Stimulated activated naive CD8-positive, alpha-beta T cell treated with anti-CD3 and anti-CD28 coated beads, Interleukin-15, amount 100 ng/mL, for 72 hours (primary cell): ENCODE measurements at regions not wholly inside any gene's neighbourhood (a gene's known extent, or its start where the extent isn't known, plus 50 kb on each side); places are given as distances from the start of the nearest gene placed in this dataset.

ENCODE experiments used
- ATAC-seq: fragments of 150-1000 bp; cut with Tn5 transposase; 2 replicates; pipeline ENCODE4 v1.10.0; 2021; ENCODE audit warnings: mild to moderate bottlenecking, moderate library complexity
- DNase-seq, 2 donors: peaks; one replicate each; pipeline ENCODE4 v3.0.0; 2021 to 2022
- H3K27ac Mint-ChIP-seq, 2 donors: one replicate each; pipeline ENCODE4 v1.8.0; 2022; ENCODE audit warnings: mild to moderate bottlenecking in 2 of 2, mixed read lengths in 2 of 2, moderate library complexity in 2 of 2
- H3K27me3 Mint-ChIP-seq: one replicate; pipeline ENCODE4 v1.8.0; 2022; ENCODE audit warnings: mixed read lengths
- H3K4me1 Mint-ChIP-seq: one replicate; pipeline ENCODE4 v1.8.0; 2022; ENCODE audit warnings: mild to moderate bottlenecking, mixed read lengths
- H3K4me3 Mint-ChIP-seq, 2 donors: one replicate each; pipeline ENCODE4 v1.8.0; 2022; ENCODE audit warnings: mild to moderate bottlenecking in 2 of 2, mixed read lengths in 2 of 2, moderate library complexity in 1 of 2
- H3K9me3 Mint-ChIP-seq, 2 donors: one replicate each; pipeline ENCODE4 v1.8.0; 2022; ENCODE audit warnings: mixed read lengths in 2 of 2

- Mint-ChIP-seq H3K9me3 (no peaks in the 10 kb centered on the region), H3K27me3 (peaks cover 5% of the 10 kb centered on the region), H3K4me1 (peaks cover 50% of the 10 kb centered on the region), H3K27ac (no peak overlapping the region), H3K4me3 (no peak overlapping the region)
- no peak for DNase-seq
- ATAC-seq, result no peak
Measured at GRCh38 chr1:38555594-38555993, 304.0 kb downstream of the RRAGC start.

- DNase-seq (no peak), ATAC-seq (no peak)
- H3K4me3 Mint-ChIP-seq, result no peak overlapping the region
- H3K9me3 Mint-ChIP-seq, result no peaks in the 10 kb centered on the region
- peak overlapping the region in 1 of 2 donors; percentile 41 for H3K27ac Mint-ChIP-seq
- peaks cover 45% of the 10 kb centered on the region for H3K4me1 Mint-ChIP-seq
- peaks cover 7% of the 10 kb centered on the region for H3K27me3 Mint-ChIP-seq
Measured at GRCh38 chr1:38555130-38555529, 304.4 kb downstream of the RRAGC start.

- Mint-ChIP-seq H3K4me3 (no peak overlapping the region), H3K27ac (no peak overlapping the region), H3K9me3 (no peaks in the 10 kb centered on the region), H3K27me3 (peaks cover 30% of the 10 kb centered on the region), H3K4me1 (peaks cover 10% of the 10 kb centered on the region)
- ATAC-seq (no peak), DNase-seq (no peak)
Measured at GRCh38 chr1:38551318-38552307, 308.0 kb downstream of the RRAGC start.

DNA sequence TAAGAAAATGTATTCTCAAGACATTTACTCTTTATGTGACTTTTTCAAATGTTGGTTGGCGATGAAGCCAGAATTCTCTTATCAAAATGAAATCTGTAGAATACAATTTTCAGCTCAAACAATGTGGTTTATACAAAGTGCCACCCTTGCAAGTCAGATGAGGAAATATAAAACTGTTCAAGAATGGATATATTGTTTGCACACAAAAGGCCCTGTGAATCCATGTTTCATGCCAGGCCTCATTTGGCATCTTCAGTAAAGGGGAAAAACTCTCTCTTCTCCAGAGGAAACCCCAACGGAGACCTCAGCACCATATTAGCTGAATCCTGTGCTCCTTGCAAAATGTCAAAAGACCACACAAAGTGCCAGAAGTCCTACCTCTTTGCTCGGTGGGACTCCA is 310.4 kb downstream of the RRAGC start:
- H3K9me3 Mint-ChIP-seq, result no peaks in the 10 kb centered on the region
- no peak for ATAC-seq
- no peaks in the 10 kb centered on the region for H3K4me1 Mint-ChIP-seq
- DNase-seq, result no peak
- no peak overlapping the region for H3K4me3 Mint-ChIP-seq
- peaks cover 32% of the 10 kb centered on the region for H3K27me3 Mint-ChIP-seq
- no peak overlapping the region for H3K27ac Mint-ChIP-seq

GRCh38 chr1:38547321-38547720 is 312.3 kb downstream of the RRAGC start:
- no peaks in the 10 kb centered on the region for H3K9me3 Mint-ChIP-seq
- H3K4me3 Mint-ChIP-seq, result no peak overlapping the region
- H3K27ac Mint-ChIP-seq, result no peak overlapping the region
- DNase-seq (no peak), ATAC-seq (no peak)
- H3K4me1 Mint-ChIP-seq, result no peaks in the 10 kb centered on the region
- peaks cover 36% of the 10 kb centered on the region for H3K27me3 Mint-ChIP-seq

- DNase-seq (no peak), ATAC-seq (no peak)
- Mint-ChIP-seq H3K9me3 (no peaks in the 10 kb centered on the region), H3K4me1 (no peaks in the 10 kb centered on the region), H3K4me3 (no peak overlapping the region), H3K27me3 (peaks cover 43% of the 10 kb centered on the region), H3K27ac (no peak overlapping the region)
Measured at GRCh38 chr1:38546636-38547035, 312.9 kb downstream of the RRAGC start.

DNA sequence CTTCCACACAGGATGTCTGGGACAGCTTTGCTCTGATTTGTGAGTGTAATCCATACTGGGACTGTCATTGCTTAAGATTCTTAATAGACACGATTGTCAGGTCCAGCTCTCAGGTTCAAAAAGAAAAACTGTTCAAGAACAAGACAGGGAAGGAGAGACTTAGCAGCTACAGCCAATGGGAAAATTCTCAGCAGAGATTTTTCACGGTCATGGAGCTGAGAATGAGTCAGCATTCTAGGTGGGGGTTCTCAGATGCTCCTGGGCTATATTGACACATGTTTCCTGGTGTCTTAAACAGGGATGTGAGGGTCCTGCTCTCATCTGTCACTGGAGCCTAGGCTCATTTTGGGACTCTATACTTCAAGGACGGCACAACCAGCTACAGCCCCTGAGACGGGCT is 318.3 kb downstream of the RRAGC start:
- no peaks in the 10 kb centered on the region for H3K4me1 Mint-ChIP-seq
- H3K27ac Mint-ChIP-seq, result no peak overlapping the region
- ATAC-seq, result no peak
- no peaks in the 10 kb centered on the region for H3K9me3 Mint-ChIP-seq
- peaks cover 30% of the 10 kb centered on the region for H3K27me3 Mint-ChIP-seq
- no peak for DNase-seq
- H3K4me3 Mint-ChIP-seq, result no peak overlapping the region

DNA sequence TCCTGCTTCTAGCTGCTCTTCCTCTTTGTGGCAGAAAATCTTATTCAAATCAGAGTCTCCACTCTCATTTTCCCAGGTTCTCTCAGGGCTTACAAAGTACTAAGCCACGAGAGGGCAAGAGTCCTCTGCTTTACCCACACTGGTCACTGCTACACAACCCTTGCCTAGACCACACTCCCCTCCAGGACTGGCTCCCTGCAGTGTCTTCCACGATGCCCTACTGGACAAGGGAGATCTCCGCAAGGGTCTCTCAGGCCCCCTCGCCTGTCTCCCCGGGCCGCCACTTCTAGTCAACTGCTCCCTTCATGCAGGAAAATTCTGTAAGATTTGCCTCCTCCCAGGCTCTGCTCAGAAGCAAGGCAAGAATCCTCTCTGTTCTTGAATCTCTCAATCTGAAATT is 319.6 kb downstream of the RRAGC start:
- no peaks in the 10 kb centered on the region for H3K9me3 Mint-ChIP-seq
- ATAC-seq (no peak), DNase-seq (no peak)
- peaks cover 30% of the 10 kb centered on the region for H3K27me3 Mint-ChIP-seq
- no peaks in the 10 kb centered on the region for H3K4me1 Mint-ChIP-seq
- H3K4me3 Mint-ChIP-seq, result no peak overlapping the region
- no peak overlapping the region for H3K27ac Mint-ChIP-seq

GRCh38 chr1:38538834-38539233 is 320.7 kb downstream of the RRAGC start:
- Mint-ChIP-seq H3K9me3 (no peaks in the 10 kb centered on the region), H3K27me3 (peaks cover 30% of the 10 kb centered on the region), H3K4me3 (no peak overlapping the region), H3K27ac (no peak overlapping the region), H3K4me1 (peaks cover 10% of the 10 kb centered on the region)
- ATAC-seq, result no peak
- DNase-seq, result no peak

- H3K27me3 Mint-ChIP-seq, result peaks cover 14% of the 10 kb centered on the region
- H3K9me3 Mint-ChIP-seq, result no peaks in the 10 kb centered on the region
- no peak overlapping the region for H3K27ac Mint-ChIP-seq
- DNase-seq (no peak), ATAC-seq (no peak)
- H3K4me1 Mint-ChIP-seq, result peaks cover 24% of the 10 kb centered on the region
- H3K4me3 Mint-ChIP-seq, result no peak overlapping the region
Measured at GRCh38 chr1:38536089-38536488, 323.5 kb downstream of the RRAGC start.

DNA sequence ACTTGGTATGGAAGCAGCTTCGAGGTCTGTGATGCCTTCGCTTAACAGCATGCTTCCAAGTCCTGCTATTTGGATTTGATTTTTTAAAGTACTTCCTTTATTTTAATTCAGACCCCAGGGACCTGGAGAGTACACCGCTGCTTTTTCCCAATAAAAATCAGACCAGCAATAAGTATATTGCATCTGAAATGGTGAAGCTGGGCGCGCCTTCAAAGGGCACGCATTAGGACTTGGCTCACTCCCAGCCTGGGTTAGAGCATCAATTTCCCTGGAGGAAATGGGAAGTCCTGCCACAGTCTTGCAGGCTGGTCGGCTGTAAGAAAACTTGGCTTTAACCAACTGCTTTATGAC is 325.1 kb downstream of the RRAGC start:
- no peak for ATAC-seq
- no peak for DNase-seq
- Mint-ChIP-seq H3K27me3 (no peaks in the 10 kb centered on the region), H3K4me1 (peaks cover 24% of the 10 kb centered on the region), H3K27ac (no peak overlapping the region), H3K4me3 (no peak overlapping the region), H3K9me3 (no peaks in the 10 kb centered on the region)

DNA sequence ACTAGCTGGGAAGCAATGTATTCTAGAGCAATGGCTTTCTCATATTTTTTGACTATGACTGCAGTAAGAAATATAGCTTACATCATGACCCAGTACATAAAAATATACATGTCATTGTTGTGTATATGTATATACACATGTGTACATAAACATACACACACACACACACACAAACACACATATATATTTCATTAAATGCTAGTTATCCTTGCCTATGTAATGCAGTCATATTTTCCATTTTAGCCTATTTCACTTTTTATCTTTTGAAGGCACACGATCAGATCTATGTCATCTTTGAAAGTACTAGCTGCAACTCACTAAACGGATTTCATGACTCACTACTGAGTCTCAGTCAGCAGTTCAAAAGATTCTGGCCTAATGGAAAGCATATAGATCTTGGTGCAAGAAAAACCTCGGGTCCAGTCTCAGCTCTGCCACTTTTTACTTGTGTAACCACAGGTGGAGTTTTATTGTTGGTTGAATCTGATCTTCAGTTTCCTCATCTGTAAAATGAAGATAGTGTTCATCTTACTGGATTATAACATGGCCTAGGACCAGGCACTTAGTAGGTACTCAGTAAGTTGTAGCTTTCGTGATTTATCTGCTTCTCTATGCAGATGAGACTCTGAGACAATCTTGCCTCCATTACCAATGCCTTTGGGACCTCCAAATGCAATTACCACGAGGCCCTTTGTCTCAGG is 325.6 kb downstream of the RRAGC start:
- peak; percentile 14 to 47 for DNase-seq
- Mint-ChIP-seq H3K27ac (peak overlapping the region in 1 of 2 donors; percentile 13), H3K4me3 (no peak overlapping the region), H3K27me3 (no peaks in the 10 kb centered on the region), H3K4me1 (peaks cover 24% of the 10 kb centered on the region), H3K9me3 (no peaks in the 10 kb centered on the region)
- ATAC-seq, result peak; percentile 99

- Mint-ChIP-seq H3K27me3 (peaks cover 14% of the 10 kb centered on the region), H3K27ac (no peak overlapping the region), H3K4me1 (peaks cover 36% of the 10 kb centered on the region), H3K4me3 (no peak overlapping the region), H3K9me3 (no peaks in the 10 kb centered on the region)
- DNase-seq (no peak), ATAC-seq (no peak)
Measured at GRCh38 chr1:38530957-38531356, 328.6 kb downstream of the RRAGC start.

DNA sequence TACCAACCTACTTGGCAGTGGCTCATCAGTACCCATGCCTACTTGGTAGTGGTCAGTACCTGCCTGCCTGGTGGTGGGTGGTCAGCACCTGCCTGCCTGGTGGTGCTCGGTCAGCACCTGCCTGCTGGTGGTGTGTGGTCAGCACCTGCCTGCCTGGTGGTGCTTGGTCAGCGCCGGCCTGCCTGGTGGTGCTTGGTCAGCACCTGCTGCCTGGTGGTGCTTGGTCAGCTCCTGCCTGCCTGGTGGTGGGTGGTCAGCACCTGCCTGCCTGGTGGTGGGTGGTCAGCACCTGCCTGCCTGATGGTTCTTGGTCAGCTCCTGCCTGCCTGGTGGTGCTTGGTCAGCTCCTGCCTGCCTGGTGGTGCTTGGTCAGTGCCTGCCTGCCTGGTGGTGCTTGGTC is 329.6 kb downstream of the RRAGC start:
- H3K4me1 Mint-ChIP-seq, result peaks cover 36% of the 10 kb centered on the region
- H3K27me3 Mint-ChIP-seq, result peaks cover 16% of the 10 kb centered on the region
- DNase-seq (no peak), ATAC-seq (no peak)
- H3K9me3 Mint-ChIP-seq, result no peaks in the 10 kb centered on the region
- no peak overlapping the region for H3K27ac Mint-ChIP-seq
- H3K4me3 Mint-ChIP-seq, result no peak overlapping the region

DNA sequence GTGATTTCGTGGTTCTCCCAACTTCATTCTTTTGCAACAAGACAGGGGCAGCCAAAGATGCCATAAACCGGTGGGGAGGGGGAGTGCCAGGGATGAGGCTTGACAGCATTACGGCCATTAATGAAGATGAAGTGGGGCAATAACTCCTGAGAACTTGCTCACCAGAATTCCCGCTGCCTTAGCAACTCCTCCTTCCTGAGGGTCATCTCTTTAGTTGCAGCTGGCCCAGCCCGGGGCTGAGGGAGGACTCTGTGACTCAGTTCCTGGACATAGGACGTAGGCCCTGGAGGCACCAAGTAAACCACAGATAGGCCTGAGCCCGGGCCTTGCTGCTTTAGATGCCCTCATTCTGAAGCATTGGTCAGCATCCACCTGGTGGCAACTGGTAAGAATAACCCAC is 330.2 kb downstream of the RRAGC start:
- Mint-ChIP-seq H3K4me1 (peaks cover 32% of the 10 kb centered on the region), H3K27ac (no peak overlapping the region), H3K27me3 (peaks cover 20% of the 10 kb centered on the region), H3K4me3 (no peak overlapping the region), H3K9me3 (no peaks in the 10 kb centered on the region)
- ATAC-seq (no peak), DNase-seq (no peak)

GRCh38 chr1:38528623-38529022 is 330.9 kb downstream of the RRAGC start:
- H3K9me3 Mint-ChIP-seq, result no peaks in the 10 kb centered on the region
- H3K4me1 Mint-ChIP-seq, result peaks cover 24% of the 10 kb centered on the region
- peaks cover 27% of the 10 kb centered on the region for H3K27me3 Mint-ChIP-seq
- no peak for DNase-seq
- no peak overlapping the region for H3K4me3 Mint-ChIP-seq
- no peak overlapping the region for H3K27ac Mint-ChIP-seq
- ATAC-seq, result no peak
